ENCODE measurements at regions not wholly inside any gene's neighbourhood (a gene's known extent, or its start where the extent isn't known, plus 50 kb on each side); places are given as distances from the start of the nearest gene placed in this dataset.

DNA sequence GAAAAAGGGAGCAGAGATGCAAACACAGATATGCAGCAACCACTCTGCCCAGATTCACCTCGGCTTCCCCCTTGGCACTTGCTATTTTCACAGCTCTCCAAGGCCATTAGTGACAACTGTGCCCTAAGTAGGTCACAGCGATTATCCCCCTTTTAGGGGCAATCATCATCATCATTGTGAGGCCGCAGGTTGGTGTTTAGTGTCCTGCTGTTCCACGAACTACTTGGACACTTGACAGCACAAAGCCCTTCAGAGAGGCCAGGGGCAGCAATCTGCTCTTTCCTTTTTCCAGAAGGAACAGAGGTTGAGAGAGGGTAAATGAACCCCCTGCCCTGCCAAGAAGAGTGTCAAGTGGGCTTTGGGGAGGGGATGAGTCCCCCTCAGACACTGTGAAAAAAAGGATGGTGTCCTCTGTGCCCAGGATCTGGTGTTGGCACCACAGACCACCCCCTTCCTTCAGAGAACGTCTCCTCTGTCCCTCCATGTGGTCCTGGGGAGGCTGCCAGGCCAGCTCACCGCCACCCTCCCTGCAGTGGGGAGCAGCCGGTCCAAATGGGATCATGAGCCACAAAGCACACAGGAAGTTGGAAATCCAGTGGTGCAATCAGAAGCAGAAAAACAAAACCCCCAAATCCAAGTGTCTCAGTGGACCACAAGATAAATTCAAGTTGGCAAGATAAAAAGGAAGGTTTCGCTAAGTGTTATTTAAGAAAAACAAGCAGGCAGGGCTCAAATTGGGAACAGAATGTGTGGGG, 78.4 kb upstream of the MED9 start:
- DNase-seq, result peak in 2 of 3 experiments; percentile 63 to 88

DNA sequence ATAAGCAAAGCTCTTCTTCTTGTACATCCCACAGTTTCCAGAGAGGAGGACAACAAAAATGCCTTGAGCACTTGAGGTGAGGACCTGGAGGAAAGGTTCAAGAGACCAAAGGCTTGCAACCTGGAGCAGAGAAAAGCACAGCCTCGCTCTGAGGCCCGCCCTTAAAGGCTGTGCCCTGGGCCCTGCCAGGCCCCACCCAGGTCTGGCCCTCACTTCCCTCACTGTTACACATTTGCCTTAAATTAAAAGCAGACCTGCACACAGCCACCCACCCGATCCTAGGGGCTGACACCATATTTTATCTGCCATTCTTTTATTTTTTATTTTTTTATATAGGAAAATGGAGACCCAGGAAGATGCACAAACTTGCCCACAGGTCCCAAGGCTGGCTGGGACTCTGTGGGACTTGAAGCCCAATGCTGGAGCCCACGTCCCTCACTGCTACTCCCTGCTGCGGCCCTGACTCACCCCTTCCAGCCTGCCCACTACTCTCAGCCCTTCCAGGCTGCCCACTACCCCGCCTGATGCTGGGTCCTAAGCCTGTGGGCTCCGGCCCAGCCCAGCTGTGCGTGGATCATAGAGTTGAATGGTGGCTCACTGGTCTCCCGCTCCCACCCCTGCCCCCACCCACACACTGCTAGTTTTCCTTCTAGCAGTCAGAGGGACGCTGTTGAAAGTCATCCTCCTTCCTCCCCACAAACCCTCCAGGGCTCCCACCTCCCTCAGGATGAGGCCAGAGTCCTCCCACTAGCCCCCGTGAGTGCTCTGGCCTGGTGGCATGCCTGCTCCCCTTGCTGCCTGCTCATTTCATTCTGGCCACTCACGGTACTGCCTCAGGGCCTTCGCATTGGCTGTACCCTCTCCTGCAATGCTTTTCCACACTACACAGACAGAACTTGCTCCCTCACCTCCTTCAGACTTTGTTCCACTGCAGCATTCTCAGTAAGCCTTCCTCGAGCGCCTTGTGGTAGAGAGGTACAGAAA, 77.6 kb upstream of the MED9 start:
- DNase-seq, result no peak

DNA sequence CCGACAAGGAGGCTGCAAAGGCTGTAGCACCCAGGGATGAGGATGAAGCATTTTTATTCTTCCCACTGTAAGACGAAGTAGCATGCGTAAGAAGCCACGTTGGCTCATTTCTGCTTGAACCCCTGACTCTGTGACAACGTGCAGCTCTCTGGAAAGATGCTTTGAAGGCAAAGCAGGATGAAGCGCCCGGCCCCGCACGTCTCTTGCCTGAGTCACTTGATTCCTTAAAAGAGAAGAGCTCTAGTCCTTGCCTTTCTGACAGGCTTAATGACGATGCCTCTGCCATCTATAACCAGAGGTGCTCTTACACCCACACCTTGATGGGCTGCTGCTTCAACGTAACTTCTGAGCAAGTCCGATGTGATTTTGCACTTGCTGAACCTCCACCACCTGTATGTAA, 76.7 kb upstream of the MED9 start:
- DNase-seq, result no peak

DNA sequence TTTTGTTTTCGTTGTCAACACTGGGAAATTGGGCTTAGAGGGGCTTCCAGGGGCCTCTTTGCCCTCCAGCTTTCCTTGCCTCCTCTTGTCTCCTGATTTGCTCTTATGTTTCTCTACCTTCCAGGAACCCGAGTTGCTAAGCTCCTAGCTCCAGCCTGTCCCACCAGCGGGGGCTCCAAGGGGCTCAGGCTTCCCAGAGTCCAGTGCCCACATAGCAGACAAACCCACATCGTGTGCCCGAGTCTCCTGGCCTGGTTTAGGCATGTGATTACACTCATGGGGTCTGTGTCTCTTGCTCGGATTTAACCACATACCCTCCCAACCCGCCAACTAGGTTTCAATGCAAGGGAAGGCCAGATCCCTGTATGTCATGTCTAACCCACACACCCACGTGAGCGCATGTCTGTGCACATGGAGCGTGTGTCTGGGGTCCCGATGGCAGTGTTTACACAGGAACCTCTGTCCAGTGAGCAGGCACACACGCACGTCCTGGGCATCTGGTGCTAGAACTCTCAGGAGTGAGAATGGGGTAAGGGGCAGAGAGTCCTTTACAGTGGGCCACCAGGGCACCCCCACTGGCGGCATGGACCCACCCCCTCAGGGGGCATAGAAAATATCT, 76.1 kb upstream of the MED9 start:
- DNase-seq, result no peak

DNA sequence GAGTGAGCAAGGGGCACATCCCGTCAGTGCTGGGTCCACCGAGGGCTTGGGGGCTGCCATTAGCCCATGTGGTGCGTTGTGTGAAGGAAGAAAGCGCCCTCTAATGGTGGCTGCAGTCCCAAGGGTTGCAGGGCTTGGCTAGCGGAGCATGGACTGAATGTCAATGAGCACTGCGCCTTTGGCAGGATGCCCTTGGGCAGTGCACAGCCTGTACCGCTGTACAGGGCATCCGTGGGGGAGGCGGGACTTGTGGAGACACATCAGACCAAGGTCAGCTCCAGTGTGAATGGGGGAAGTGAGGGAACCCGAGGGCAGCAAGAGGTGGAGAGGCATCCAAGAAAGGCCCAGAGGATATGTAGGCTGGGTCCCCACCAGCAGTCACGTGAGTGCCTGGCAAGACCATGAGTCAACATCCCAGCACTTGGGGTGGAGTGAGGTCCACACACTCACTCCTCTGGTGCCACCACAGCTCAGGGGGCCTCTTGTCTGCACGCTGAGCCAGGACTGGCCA, 75.5 kb upstream of the MED9 start:
- no peak for DNase-seq

DNA sequence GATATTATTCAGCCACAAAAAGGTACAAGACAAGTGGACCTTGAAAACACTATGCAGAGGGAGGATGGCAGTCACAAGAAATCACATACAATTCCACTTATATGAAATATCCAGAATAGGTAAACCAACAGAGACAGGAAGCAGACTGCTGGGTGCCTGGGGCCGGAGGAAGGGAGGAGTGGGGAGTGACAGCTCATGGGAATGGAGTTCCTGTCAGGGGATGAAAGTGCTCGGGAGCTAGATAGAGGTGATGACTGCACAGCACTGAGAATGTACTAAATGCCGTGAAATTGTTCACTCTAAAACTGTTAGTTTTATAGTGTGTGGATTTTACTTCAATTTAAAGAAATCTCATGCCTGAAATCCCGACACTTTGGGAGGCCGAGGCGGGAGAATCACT, 74.2 kb upstream of the MED9 start:
- DNase-seq, result peak in 2 of 3 experiments; percentile 12 to 33

DNA sequence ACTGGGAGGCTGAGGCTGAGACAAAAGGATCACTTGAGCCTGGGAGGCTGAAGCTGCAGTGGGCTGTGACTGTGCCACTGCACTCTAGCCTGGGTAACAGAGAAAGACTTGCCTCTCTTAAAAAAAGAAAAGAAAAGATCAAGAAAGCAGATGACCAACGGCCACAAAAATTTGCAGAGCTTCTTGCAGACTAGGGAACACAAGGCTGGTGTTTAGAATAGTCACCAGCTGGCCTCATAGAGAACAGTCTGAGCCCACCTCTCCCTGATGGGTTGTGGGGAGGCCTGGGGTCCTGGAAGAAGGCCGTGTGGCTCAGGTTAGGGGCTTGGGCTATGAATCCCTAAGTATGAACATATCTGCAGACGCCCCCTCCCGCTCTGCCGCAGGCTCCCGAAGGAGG, 73.7 kb upstream of the MED9 start:
- no peak for DNase-seq

DNA sequence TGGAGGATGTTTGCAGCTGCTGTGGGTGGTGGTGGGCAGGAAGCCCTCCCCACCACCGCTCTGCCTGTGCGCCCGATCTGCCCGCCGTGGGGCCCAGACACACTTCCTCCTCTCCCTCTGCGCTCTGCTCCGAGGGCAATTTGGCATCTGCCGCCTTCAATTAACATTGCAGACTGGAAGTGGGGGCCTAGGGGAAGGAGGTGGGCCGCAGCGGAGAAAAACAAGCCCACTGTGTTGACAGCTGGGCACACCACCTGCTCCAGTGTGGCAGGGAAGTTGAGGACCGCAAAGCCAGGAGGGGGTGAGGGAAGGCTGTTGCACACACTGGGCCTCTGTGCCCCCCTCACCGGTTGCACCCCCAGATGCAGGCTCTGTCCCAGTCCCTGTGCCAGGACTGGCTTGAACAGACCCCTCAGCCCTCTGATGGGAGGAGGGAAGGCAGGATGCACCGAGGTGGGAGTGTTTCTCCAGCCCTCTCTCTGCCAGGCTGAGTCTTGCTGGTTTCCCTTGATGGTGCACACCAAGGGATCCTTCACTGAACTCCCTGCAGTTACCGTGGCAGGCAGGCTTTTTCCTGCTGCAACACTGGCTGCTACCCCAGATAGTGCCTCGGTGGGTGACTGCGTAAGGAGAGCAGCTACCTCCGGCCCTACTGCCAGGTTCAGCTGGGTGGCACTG, 72.8 kb upstream of the MED9 start:
- peak in 2 of 3 experiments; percentile 89 to 97 for DNase-seq

DNA sequence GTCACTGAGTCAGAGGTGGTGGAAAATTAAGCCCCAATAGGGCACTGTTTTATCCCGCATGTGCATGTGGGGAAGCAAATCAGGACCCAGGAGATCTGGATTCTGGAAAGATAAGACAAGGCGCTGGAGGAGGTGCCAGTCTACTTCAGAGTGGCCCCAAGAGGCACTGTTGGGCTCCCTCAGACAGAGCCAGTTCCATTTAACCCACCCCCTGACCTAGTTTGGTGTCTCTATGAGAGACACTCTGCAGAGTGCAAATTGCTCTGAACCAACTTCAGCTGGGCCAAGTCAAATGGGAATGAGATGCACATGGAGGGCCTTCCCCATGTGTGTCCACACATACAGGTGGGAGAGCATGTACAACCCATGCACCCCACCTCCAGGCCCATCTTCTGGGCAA, 71.1 kb upstream of the MED9 start:
- DNase-seq, result no peak

DNA sequence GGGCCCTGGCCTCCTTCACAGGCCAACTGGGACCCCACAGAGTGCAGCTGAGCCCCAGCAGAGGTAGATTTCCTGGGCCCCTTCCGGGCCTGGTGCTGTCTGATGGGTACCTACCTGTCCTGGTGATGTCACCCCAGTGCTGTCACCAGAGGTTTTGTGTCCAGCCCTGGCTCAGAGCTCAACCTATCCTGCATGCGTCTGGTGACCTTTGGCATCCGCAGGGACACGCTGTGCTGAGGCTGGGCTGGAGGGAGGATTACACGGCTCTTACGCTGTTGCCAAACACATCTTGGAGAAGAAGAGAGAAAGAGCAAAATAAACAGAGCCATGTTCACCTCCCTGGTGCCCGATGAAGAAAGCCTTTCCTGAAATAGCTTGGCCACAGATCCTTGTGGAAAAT, 70.6 kb upstream of the MED9 start:
- DNase-seq, result no peak

DNA sequence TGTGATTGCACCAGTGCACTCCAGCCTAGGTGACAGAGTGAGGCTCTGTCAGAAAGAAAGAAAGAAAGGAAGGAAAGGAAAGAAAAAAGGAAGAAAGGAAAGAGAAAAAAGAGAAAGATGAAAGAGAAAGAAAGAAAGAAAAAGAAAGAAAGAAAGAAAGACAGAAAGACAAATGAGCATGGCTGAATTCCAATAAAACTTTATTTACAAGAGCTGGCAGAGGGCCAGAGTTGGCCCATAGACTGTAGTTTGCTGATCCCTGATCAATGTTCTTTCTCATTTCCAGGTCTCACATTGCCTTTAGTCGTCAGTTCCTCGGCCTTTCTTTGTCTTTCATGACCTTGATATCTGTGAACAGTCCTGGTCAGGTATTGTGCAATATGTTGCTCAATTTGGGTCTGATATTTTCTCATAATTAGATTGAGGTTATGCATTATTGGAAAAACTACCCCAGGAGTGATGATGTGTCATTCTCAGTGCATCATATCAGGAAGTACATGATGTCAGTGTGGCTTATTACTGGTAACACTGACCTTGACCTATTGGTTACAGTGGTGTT, 68.5 kb upstream of the MED9 start:
- no peak for DNase-seq

DNA sequence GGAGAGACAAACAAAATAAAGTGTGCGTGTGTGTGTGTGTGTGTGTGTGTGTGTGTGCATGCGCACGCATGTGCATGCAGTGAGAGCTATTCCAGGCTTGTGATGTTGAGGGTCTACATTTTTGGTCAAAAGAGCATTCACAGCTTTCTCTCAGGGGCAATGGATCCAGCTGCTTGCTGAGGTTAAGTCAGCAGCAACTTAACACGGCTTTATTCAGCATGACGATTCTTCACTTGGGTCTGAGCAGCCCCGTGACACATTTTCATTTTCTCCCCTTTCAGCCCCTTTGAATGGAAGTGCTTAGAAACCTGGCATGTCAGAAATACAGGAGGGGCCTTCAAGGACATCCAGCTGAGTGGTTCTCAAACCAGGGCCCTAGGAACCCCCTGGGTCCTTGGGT, 66.4 kb upstream of the MED9 start:
- no peak for DNase-seq

DNA sequence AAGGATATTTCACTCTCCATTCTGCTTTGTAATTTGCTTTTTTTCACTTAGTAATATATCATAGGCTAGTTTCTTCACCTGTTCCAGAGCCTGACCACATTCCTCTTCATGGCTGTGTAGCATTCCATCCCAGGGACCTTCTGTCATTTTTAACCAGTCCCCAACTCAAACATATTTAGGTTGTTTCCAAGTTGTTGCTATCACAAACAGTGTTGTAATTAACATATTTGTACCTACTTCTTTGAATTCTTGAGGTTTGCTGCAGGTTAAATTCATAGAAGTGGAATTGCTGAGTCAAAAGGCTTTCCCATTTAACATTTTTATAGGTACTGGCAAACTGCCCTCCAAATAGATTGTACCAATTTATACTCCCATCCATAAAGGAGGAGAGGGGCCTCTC, 65.1 kb upstream of the MED9 start:
- no peak for DNase-seq

DNA sequence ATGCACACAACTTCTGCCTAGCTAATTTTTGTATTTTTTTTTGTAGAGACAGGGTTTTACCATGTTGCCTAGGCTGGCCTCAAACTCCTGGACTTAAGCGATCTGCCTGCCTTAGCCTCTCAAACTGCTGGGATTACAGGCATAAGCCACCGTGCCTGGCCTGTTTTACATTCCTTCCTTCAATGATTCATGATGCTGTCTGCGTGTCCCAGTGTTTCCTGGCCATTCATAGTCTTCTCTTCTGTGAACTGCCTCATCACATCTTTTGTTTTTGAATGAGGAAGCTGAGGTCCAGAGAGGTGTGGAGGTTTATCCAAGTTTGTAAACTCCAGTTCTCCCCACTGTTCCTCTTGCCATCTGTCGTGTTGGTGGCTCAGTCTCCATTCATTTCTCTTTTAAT, 64.5 kb upstream of the MED9 start:
- no peak for DNase-seq

DNA sequence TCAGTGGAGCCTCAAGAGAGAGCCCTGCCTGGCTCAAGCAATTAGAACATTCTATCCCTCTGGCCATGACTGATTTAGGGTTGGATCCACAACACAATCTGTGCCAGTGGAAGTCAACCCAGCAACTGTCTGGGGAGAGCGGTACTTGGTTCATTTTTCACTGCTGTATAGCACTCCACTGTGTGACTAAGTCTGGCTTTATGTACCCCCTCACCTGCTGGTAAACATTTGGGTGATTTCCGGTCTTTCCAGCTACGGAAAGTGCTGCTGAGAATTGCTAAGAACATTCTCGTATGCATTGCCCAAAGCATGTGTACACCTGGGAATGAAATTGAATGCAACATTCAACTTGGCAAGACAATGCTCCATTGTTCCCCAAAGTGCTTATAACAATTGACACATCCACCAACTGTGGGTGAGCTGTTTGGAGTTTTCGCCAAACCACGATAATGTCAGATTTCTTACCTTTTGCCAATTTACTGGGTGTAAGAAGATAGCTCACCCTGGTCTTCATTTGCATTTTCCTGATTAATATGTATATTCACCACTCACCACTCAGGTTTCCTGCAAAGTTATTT, 63.5 kb upstream of the MED9 start:
- DNase-seq, result no peak

DNA sequence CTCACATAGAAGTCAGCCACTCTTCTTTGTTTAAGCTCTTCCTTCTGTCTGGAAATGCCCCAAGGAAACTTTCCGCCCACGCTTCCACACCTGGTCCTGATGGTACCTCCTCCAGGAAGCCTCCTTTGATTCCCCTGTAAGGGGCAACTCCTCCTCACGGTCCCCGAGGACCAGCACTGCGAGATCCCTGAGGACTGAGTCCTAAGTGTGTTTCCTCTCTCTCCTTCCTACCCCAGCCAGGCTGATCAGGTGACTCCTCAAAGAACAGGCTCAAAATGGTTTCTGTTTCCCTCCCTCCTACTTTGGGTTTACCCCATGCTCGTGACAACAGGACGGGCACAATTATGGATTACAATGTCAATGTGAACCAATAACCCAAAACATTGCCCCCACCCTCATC, 63.0 kb upstream of the MED9 start:
- DNase-seq, result no peak

DNA sequence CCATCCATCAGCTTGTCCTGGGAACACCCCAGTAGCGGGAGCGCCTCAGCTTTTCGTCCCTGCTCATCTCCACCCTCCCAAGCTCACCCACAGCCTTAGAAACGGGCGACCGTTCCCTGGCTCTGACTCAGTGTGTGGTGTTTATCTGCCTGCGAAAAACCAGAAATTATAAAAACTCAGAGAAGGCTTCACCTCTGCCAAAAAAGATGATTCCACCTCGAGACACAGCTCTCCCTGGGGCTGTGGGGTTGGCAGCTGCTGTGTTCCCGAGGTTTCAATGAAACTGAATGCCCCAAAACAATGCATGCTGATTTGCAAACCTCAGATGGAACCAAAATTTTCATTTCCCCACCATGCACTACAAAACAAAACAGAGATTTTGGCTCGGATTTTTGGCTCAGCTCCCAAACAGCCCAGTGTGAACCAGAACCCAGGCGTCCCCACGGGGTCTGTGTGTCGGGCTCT, 62.4 kb upstream of the MED9 start:
- no peak for DNase-seq

DNA sequence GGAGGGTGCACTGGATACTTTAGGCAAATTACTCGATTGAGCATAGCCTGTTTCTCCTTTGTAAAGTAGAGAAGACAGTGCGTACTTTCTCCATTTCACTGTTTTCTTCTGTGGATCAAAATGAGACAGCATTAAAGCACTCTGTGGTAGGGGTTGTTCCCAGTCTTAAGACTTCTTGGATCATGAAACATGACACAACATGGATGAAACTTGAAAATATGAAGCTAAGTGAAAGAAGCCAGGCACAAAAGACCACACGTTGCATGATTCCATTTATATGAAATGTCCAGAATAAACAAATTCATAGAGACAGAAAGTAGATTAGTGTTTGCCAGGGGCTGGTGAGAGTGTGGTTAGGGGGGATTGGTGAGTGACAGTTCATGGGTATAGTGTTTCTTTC, 61.8 kb upstream of the MED9 start:
- DNase-seq, result no peak

DNA sequence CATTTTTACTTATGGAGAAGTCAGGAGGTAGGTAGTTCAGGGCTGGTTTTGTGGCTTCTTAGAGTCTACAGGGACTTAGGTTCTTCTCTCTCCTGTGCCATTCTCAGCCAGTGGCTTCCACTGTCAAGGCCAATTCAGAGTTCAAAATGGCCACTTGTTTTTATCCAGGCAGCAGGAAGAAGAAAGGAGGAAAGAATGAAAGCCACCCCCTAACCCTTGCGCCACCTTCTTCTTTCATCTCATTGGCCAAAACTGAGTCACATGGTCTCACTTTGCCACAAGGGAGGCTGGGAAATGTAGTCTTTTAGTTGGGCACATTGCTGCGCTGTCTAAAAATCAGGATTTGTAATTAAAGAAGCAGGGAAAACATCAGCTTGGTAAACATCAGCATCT, 60.8 kb upstream of the MED9 start:
- peak; percentile 41 to 93 (median 76) for DNase-seq

DNA sequence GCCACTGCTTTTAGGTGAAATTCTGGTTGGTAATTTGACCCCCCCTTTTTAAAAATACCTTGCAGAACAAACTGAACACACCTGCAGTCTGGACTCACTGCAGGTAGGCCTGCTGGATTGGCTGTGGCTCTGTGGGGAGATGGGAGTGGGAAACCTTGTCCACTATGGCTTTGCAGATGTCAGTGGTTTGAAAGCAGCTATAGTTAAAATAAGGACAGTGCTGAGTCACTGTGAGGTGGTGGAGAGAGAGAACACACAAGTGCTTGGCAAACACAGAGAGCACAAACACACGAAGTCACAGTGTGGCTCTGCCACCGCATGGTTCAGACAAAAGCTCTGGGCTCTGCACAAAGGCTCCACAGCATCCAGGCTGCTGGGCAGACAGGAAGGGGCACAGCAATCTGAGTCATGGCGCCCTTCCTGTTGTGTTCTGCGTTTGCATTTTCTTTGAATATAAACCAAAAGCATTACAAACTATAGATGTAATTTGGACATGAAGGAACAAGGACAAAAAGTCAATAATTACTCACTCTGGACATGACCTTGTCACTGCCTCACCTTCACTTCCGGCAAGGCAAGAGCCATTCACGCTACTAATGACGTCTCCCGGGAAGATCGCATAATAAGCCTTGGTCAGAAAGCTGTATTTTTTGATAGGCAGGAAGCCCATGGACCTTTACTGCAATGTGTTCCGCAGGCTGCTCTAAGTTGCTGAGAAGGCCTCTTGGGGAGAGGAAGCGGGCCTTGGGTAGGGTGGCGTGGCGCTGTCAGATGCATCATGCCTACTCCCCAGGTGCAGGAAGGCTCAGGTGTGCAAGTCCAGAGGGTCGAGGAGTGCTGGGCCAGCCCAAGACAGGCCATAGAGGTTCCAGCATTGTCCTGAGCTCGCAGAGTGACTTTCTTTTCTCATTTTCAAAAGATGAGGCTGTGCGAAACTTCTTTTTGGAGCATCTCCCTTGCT, 60.1 kb upstream of the MED9 start:
- peak; percentile 3 to 93 (median 76) for DNase-seq

DNA sequence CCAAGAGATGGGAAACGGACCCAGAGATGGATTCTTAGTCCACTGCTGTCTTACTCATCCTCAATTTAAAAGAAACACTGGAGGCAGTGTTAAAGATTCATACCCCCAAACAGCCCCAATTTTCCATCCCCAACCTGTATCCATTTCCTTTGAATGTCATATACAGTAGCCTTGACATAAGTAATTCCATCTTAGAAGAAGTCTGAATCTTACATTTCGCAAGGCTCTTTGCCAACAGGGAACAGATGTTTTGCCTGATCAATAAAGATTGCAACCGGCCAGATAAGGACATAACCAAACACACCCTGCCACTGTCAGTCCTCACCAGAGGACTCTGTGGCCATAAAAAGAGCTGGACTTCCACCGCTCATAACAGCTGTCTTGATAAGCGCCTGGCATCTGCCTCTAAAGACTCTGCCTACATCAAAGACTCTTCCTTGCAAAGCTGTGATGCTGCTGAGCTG, 59.0 kb upstream of the MED9 start:
- DNase-seq, result no peak

Measured in NCI-H1417 (cell line).